Adrenal gland (tissue), 5 donors: ENCODE measurements at regions not wholly inside any gene's neighbourhood (a gene's known extent, or its start where the extent isn't known, plus 50 kb on each side); places are given as distances from the start of the nearest gene placed in this dataset.

Source experiments
- CTCF ChIP-seq, 6 experiments: fragments of 450-650 bp in 4 of 6; fragments of 200-600 bp in 2 of 6; sonication (generic) in 1 of 6; IDR thresholded peaks; 1 replicate in 5 of 6; 2 replicates in 1 of 6; pipeline versions ENCODE4 v1.5.1 to v1.8.0; 2016 to 2021; ENCODE audit warnings: antibody characterized with exemption in 6 of 6, mild to moderate bottlenecking in 2 of 6, moderate library complexity in 1 of 6
- POLR2A ChIP-seq, 2 donors: fragments of 450-650 bp; IDR thresholded peaks; one replicate each; pipeline ENCODE4 v1.6.1; 2017; ENCODE audit warnings: antibody characterized with exemption in 2 of 2, mild to moderate bottlenecking in 2 of 2, moderate library complexity in 1 of 2
- donor health status: DM: no; HTN: no; CAD: no.

- TF ChIP-seq CTCF (IDR thresholded peaks at IDR 0.05) (no peak), POLR2A (IDR thresholded peaks at IDR 0.05) (no peak)
Observed at GRCh38 chr5:68161156-68161555, 54.4 kb upstream of the PIK3R1 start.
